SK-N-SH (cell line): ENCODE measurements at regions not wholly inside any gene's neighbourhood (a gene's known extent, or its start where the extent isn't known, plus 50 kb on each side); places are given as distances from the start of the nearest gene placed in this dataset.

Source experiments
- CTCF ChIA-PET: fragments of 300-600, 350-600 bp; formaldehyde crosslinking; extraction: SDS; loops from one replicate; lab custom pipeline; 2021; lab: Yijun Ruan, JAX
- POLR2A ChIA-PET: fragments of 350-600 bp; sonication (Branson Sonifier 250); formaldehyde crosslinking; extraction: SDS; loops from one replicate; lab custom pipeline; 2020; ENCODE audit warnings: antibody characterized with exemption, inconsistent platforms; lab: Yijun Ruan, JAX
- DNase-seq: peaks from one replicate; pipeline ENCODE4 v3.0.0; 2012
- H2AFZ ChIP-seq: fragments of 200-600 bp; sonication (generic); 2 replicates; pipeline ENCODE4 v1.8.1; 2016; ENCODE audit warnings: antibody characterized with exemption, mild to moderate bottlenecking, low read depth
- H3F3A ChIP-seq: fragments of 200-600 bp; sonication (generic); replicated peaks from 2 replicates; pipeline ENCODE3; 2016; ENCODE audit warnings: antibody characterized with exemption, mild to moderate bottlenecking; ENCODE audit not compliant: insufficient read depth
- H3K27ac ChIP-seq, 2 experiments: fragments of 200-500 bp in 1 of 2; fragments of 200-600 bp in 1 of 2; sonication (Bioruptor generic) in 1 of 2; sonication (generic), shearing (Covaris generic) in 1 of 2; 2 replicates each; pipeline versions ENCODE4 v1.5.1 to v1.6.1; 2014 to 2016; ENCODE audit warnings: low read depth in 2 of 2, inconsistent platforms in 1 of 2, low read length in 1 of 2, mild to moderate bottlenecking in 1 of 2, mixed read lengths in 1 of 2
- H3K27me3 ChIP-seq: fragments of 200-600 bp; sonication (generic), shearing (Covaris generic); 2 replicates; pipeline ENCODE4 v1.6.1; 2016; ENCODE audit warnings: mixed run types; ENCODE audit not compliant: insufficient read depth
- H3K36me3 ChIP-seq, 2 experiments: fragments of 200-500 bp in 1 of 2; fragments of 200-600 bp in 1 of 2; sonication (Bioruptor generic) in 1 of 2; sonication (generic) in 1 of 2; replicated peaks in 1 of 2; 2 replicates each; pipeline versions ENCODE3 to v1.5.1; 2014 to 2016; ENCODE audit warnings: low read length in 1 of 2, mild to moderate bottlenecking in 1 of 2; ENCODE audit not compliant: insufficient read depth in 2 of 2, control insufficient read depth in 1 of 2
- H3K4me1 ChIP-seq, 2 experiments: fragments of 200-500 bp in 1 of 2; fragments of 200-600 bp in 1 of 2; sonication (Bioruptor generic) in 1 of 2; sonication (generic), shearing (Covaris generic) in 1 of 2; 2 replicates each; pipeline versions ENCODE4 v1.5.1 to v1.6.1; 2014 to 2016; ENCODE audit warnings: low read depth in 1 of 2, low read length in 1 of 2, mixed run types in 1 of 2; ENCODE audit not compliant: insufficient read depth in 2 of 2, control insufficient read depth in 1 of 2
- H3K4me2 ChIP-seq: fragments of 200-600 bp; sonication (generic), shearing (Covaris generic); 2 replicates; pipeline ENCODE4 v1.6.1; 2017; ENCODE audit warnings: mixed run types
- H3K4me3 ChIP-seq, 2 experiments: fragments of 200-500 bp in 1 of 2; fragments of 200-600 bp in 1 of 2; sonication (Bioruptor generic) in 1 of 2; sonication (generic), shearing (Covaris generic) in 1 of 2; 2 replicates each; pipeline versions ENCODE4 v1.5.1 to v1.8.1; 2014 to 2016; ENCODE audit warnings: low read depth in 2 of 2, inconsistent platforms in 1 of 2, low read length in 1 of 2, mild to moderate bottlenecking in 1 of 2, mixed read lengths in 1 of 2, moderate library complexity in 1 of 2
- H3K79me2 ChIP-seq: fragments of 200-600 bp; sonication (generic); 2 replicates; pipeline ENCODE4 v1.8.1; 2017; ENCODE audit warnings: mild to moderate bottlenecking; ENCODE audit not compliant: insufficient read depth
- H3K9ac ChIP-seq: fragments of 200-600 bp; sonication (generic); 2 replicates; pipeline ENCODE4 v1.6.1; 2017; ENCODE audit warnings: mixed run types
- H3K9me2 ChIP-seq: fragments of 200-600 bp; sonication (generic); 2 replicates; pipeline ENCODE4 v1.6.1; 2017; ENCODE audit warnings: mixed run types
- H3K9me3 ChIP-seq: fragments of 200-600 bp; sonication (generic); 2 replicates; pipeline ENCODE4 v1.6.1; 2017; ENCODE audit warnings: mixed run types, mild to moderate bottlenecking, moderate library complexity
- H4K20me1 ChIP-seq: fragments of 200-600 bp; sonication (generic); 2 replicates; pipeline ENCODE4 v1.6.1; 2017; ENCODE audit warnings: mild to moderate bottlenecking, mixed run types; ENCODE audit not compliant: insufficient read depth
- CHD2 ChIP-seq: fragments of 150-350 bp; IDR thresholded peaks from 2 replicates; pipeline ENCODE4 v1.6.1; 2018; ENCODE audit warnings: low read length; ENCODE audit not compliant: partially characterized antibody
- FOSL2 ChIP-seq: IDR thresholded peaks from 2 replicates; pipeline ENCODE4 v1.4.0; 2012; ENCODE audit warnings: low read depth, mild to moderate bottlenecking, moderate library complexity, borderline replicate concordance
- FOXJ3 ChIP-seq: sonication (generic); formaldehyde crosslinking; IDR thresholded peaks from 2 replicates; pipeline ENCODE4 v1.5.1; 2020; ENCODE audit warnings: mild to moderate bottlenecking, missing genetic modification reagents
- FOXM1 ChIP-seq: IDR thresholded peaks from 2 replicates; pipeline ENCODE4 v1.4.0; 2012; ENCODE audit warnings: low read depth, mild to moderate bottlenecking
- GATA2 ChIP-seq: sonication (generic); formaldehyde crosslinking; IDR thresholded peaks from 2 replicates; pipeline ENCODE4 v1.5.0; 2020; ENCODE audit warnings: mild to moderate bottlenecking, missing genetic modification reagents
- JUND ChIP-seq: IDR thresholded peaks from 2 replicates; pipeline ENCODE4 v1.4.0; 2012
- MAX ChIP-seq: IDR thresholded peaks from 2 replicates; pipeline ENCODE4 v1.4.0; 2012; ENCODE audit warnings: low read depth
- MXI1 ChIP-seq: IDR thresholded peaks from 2 replicates; pipeline ENCODE4 v1.6.1; 2012; ENCODE audit warnings: mild to moderate bottlenecking, low read depth, low read length, improper control_type of control experiment
- NFIC ChIP-seq: IDR thresholded peaks from 2 replicates; pipeline ENCODE4 v1.4.0; 2012; ENCODE audit warnings: borderline replicate concordance
- POLR2AphosphoS5 ChIP-seq: IDR thresholded peaks from 2 replicates; pipeline ENCODE4 v1.6.1; 2012; ENCODE audit warnings: low read depth, low read length
- RCOR1 ChIP-seq: fragments of 150-350 bp; IDR thresholded peaks from 2 replicates; pipeline ENCODE4 v1.6.1; 2017; ENCODE audit warnings: antibody characterized with exemption, low read length
- REST ChIP-seq: IDR thresholded peaks from 2 replicates; pipeline ENCODE4 v1.6.1; 2012; ENCODE audit warnings: mild to moderate bottlenecking, low read depth, low read length, moderate library complexity
- RXRA ChIP-seq: IDR thresholded peaks from 2 replicates; pipeline ENCODE4 v1.4.0; 2012; ENCODE audit warnings: low read depth, mild to moderate bottlenecking, borderline replicate concordance
- SIN3A ChIP-seq: IDR thresholded peaks from 2 replicates; pipeline ENCODE4 v1.6.1; 2012; ENCODE audit warnings: low read depth, mild to moderate bottlenecking, low read length, moderate library complexity, borderline replicate concordance
- SMC3 ChIP-seq: IDR thresholded peaks from 2 replicates; pipeline ENCODE4 v1.6.1; 2012; ENCODE audit warnings: low read depth, low read length, improper control_type of control experiment
- TAF1 ChIP-seq: IDR thresholded peaks from 2 replicates; pipeline ENCODE4 v1.6.1; 2012; ENCODE audit warnings: low read depth, mild to moderate bottlenecking, low read length, moderate library complexity, borderline replicate concordance
- TEAD4 ChIP-seq: IDR thresholded peaks from 2 replicates; pipeline ENCODE4 v1.4.0; 2012; ENCODE audit warnings: mild to moderate bottlenecking, borderline replicate concordance; ENCODE audit not compliant: insufficient read depth
- USF2 ChIP-seq: fragments of 150-350 bp; IDR thresholded peaks from 2 replicates; pipeline ENCODE4 v1.6.1; 2017; ENCODE audit warnings: antibody characterized with exemption, low read length, low read depth, borderline replicate concordance
- WGBS: methylation state at CpG from one replicate; pipeline ENCODE4 v1.1.6; 2017; ENCODE audit warnings: low lambda C conversion rate; 5-methylcytosine and 5-hydroxymethylcytosine counted together
- TF ChIP-seq, protein P1 (sequence below): fragments of 150-350 bp; IDR thresholded peaks from 2 replicates; pipeline ENCODE4 v1.6.1; 2016; ENCODE audit warnings: mild to moderate bottlenecking, low read depth, low read length
- TF ChIP-seq, protein P2 (sequence below): fragments of 200-600 bp; sonication (generic); IDR thresholded peaks from 2 replicates; pipeline ENCODE4 v1.6.1; 2017; ENCODE audit warnings: antibody characterized with exemption, mild to moderate bottlenecking, moderate library complexity

- CTCF ChIA-PET = no interaction called here
- H3K4me1 ChIP-seq = peaks cover 0 to 6% of the 10 kb centered on the region in 2 experiments; a peak in 1 of 4 replicates
- H3K27me3 ChIP-seq = no peaks in the 10 kb centered on the region
- H3K9me3 ChIP-seq = no peaks in the 10 kb centered on the region
- H3F3A ChIP-seq = peaks cover 7% of the 10 kb centered on the region
- TF ChIP-seq, protein P1, sequence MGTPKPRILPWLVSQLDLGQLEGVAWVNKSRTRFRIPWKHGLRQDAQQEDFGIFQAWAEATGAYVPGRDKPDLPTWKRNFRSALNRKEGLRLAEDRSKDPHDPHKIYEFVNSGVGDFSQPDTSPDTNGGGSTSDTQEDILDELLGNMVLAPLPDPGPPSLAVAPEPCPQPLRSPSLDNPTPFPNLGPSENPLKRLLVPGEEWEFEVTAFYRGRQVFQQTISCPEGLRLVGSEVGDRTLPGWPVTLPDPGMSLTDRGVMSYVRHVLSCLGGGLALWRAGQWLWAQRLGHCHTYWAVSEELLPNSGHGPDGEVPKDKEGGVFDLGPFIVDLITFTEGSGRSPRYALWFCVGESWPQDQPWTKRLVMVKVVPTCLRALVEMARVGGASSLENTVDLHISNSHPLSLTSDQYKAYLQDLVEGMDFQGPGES = no peak
- TF ChIP-seq, protein P2, sequence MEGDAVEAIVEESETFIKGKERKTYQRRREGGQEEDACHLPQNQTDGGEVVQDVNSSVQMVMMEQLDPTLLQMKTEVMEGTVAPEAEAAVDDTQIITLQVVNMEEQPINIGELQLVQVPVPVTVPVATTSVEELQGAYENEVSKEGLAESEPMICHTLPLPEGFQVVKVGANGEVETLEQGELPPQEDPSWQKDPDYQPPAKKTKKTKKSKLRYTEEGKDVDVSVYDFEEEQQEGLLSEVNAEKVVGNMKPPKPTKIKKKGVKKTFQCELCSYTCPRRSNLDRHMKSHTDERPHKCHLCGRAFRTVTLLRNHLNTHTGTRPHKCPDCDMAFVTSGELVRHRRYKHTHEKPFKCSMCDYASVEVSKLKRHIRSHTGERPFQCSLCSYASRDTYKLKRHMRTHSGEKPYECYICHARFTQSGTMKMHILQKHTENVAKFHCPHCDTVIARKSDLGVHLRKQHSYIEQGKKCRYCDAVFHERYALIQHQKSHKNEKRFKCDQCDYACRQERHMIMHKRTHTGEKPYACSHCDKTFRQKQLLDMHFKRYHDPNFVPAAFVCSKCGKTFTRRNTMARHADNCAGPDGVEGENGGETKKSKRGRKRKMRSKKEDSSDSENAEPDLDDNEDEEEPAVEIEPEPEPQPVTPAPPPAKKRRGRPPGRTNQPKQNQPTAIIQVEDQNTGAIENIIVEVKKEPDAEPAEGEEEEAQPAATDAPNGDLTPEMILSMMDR = no peak
- TF ChIP-seq MAX (no peak), SMC3 (no peak), FOXJ3 (CRISPR knock-in tag) (no peak), MXI1 (no peak), JUND (no peak), REST (no peak), TAF1 (no peak), USF2 (no peak), POLR2AphosphoS5 (no peak), RXRA (no peak), GATA2 (CRISPR knock-in tag) (no peak), FOSL2 (no peak), NFIC (no peak), SIN3A (no peak), RCOR1 (no peak), CHD2 (no peak), TEAD4 (no peak), FOXM1 (no peak)
- POLR2A ChIA-PET = no interaction called here
- WGBS = 92% methylated on average over 7 of the region's 7 CpGs
- no peaks in the 10 kb centered on the region for H4K20me1 ChIP-seq
- H2AFZ ChIP-seq = no peak overlapping the region; the same call in 1 of the 2 replicates
- H3K36me3 ChIP-seq = no peaks in the 10 kb centered on the region
- H3K4me3 ChIP-seq = no peak overlapping the region
- DNase-seq = no peak
- no peaks in the 10 kb centered on the region for H3K9me2 ChIP-seq
- H3K9ac ChIP-seq = no peak overlapping the region
- no peaks in the 10 kb centered on the region for H3K79me2 ChIP-seq
- H3K4me2 ChIP-seq = no peak overlapping the region
- no peak overlapping the region for H3K27ac ChIP-seq
These were observed 87.2 kb upstream of the KIF5B start for GRCh38 chr10:32143302-32143847.
